ENCODE measurements at regions not wholly inside any gene's neighbourhood (a gene's known extent, or its start where the extent isn't known, plus 50 kb on each side); places are given as distances from the start of the nearest gene placed in this dataset.

DNA sequence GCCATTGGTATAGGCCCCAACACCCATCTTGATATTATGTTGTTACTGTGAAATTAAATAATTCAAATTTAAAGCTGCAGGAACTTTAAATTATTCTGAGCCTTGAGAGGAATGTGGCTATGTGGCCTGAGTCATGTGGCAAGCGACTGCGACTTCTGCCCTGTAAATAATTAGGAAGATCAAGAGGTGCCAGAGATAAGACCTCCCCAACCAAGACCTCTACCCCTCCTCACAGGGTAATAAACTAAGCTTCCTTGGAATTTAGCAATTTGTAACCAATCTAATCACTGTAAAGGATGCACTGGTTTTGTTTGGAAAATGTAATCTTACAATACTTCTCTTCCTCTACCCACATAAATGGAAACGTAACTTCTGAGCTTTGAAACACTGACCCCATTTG is 501.9 kb downstream of the RAPGEF2 start:
- Mint-ChIP-seq H3K4me3 (no peak overlapping the region), H3K4me1 (ENCODE audit: low read depth) (no peaks in the 10 kb centered on the region), H3K27me3 (ENCODE audit: insufficient read depth) (no peaks in the 10 kb centered on the region), H3K36me3 (ENCODE audit: low read depth) (no peaks in the 10 kb centered on the region), H3K9me3 (peaks cover 4% of the 10 kb centered on the region; the same call in 1 of the 2 replicates), H3K27ac (no peak overlapping the region)
- TF ChIP-seq, protein P1, sequence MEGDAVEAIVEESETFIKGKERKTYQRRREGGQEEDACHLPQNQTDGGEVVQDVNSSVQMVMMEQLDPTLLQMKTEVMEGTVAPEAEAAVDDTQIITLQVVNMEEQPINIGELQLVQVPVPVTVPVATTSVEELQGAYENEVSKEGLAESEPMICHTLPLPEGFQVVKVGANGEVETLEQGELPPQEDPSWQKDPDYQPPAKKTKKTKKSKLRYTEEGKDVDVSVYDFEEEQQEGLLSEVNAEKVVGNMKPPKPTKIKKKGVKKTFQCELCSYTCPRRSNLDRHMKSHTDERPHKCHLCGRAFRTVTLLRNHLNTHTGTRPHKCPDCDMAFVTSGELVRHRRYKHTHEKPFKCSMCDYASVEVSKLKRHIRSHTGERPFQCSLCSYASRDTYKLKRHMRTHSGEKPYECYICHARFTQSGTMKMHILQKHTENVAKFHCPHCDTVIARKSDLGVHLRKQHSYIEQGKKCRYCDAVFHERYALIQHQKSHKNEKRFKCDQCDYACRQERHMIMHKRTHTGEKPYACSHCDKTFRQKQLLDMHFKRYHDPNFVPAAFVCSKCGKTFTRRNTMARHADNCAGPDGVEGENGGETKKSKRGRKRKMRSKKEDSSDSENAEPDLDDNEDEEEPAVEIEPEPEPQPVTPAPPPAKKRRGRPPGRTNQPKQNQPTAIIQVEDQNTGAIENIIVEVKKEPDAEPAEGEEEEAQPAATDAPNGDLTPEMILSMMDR (IDR thresholded peaks at IDR 0.05), result no peak
- no peak for DNase-seq

DNA sequence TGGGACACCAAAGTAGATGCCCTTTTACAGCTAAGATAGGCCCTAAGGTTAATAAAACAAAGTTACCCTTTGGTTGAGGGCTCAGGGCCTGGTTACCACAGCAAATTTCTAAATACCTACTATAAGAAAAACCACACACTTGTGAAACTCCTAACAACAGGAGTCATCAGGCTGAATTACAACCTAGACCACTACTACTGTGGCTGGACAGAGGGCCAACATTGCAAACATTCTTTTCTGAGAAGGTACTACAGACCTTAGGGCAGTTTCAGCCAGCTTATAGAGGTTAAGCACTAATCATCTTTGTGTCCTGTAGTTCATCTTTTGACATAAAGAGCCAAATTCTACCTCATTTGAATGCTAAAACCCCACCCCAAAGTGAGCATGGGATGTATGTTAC is 504.0 kb downstream of the RAPGEF2 start:
- Mint-ChIP-seq H3K36me3 (ENCODE audit: low read depth) (no peaks in the 10 kb centered on the region), H3K4me1 (ENCODE audit: low read depth) (no peaks in the 10 kb centered on the region), H3K4me3 (no peak overlapping the region), H3K9me3 (peaks cover 4% of the 10 kb centered on the region; the same call in 1 of the 2 replicates), H3K27me3 (ENCODE audit: insufficient read depth) (no peaks in the 10 kb centered on the region), H3K27ac (no peak overlapping the region)
- DNase-seq, result no peak
- TF ChIP-seq, protein P1 (IDR thresholded peaks at IDR 0.05), result no peak

DNA sequence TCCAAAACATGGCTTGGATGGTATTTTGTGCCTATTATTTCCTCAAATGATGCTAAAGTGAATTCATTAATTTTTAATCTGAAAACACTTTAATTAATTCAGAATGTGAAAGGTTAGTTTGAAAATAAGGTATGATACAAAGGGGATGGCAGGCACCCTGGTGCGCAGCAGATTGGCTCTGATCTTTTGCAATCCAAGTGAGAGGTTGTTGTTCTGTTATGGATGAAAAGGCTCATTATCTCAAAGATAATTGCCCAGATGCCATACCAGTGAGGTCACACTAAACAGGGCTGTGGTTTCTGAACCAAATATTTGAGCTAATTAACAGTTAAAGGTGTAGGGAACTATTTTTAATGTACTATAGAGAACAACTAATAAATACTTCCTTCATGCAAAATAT is 504.9 kb downstream of the RAPGEF2 start:
- Mint-ChIP-seq H3K4me1 (ENCODE audit: low read depth) (no peaks in the 10 kb centered on the region), H3K9me3 (peaks cover 3% of the 10 kb centered on the region; the same call in 1 of the 2 replicates), H3K27ac (no peak overlapping the region), H3K27me3 (ENCODE audit: insufficient read depth) (no peaks in the 10 kb centered on the region), H3K36me3 (ENCODE audit: low read depth) (no peaks in the 10 kb centered on the region), H3K4me3 (no peak overlapping the region)
- DNase-seq, result no peak
- TF ChIP-seq, protein P1 (IDR thresholded peaks at IDR 0.05), result no peak

DNA sequence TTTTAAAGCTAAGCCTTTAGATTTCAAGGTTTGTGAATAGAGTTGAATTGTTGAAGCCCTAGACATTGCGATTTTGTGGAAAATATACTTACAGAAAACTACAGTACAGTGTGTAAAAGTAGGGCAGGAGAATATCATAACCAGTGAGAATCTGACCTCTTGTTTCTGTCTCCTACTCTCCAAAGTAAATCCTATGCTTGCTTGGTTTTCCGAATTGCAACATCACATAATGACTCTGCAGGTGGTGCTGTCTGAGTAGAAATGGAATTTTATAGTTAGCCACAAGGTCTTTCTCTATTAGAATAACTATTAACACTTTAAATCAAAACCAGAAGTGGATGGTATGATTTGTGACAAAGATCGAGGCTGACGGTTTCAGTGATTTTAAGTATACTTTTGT is 505.6 kb downstream of the RAPGEF2 start:
- TF ChIP-seq, protein P1 (IDR thresholded peaks at IDR 0.05), result no peak
- Mint-ChIP-seq H3K4me1 (ENCODE audit: low read depth) (no peaks in the 10 kb centered on the region), H3K27me3 (ENCODE audit: insufficient read depth) (no peaks in the 10 kb centered on the region), H3K36me3 (ENCODE audit: low read depth) (no peaks in the 10 kb centered on the region), H3K4me3 (no peak overlapping the region), H3K9me3 (no peaks in the 10 kb centered on the region; the same call in 1 of the 2 replicates), H3K27ac (no peak overlapping the region)
- no peak for DNase-seq

DNA sequence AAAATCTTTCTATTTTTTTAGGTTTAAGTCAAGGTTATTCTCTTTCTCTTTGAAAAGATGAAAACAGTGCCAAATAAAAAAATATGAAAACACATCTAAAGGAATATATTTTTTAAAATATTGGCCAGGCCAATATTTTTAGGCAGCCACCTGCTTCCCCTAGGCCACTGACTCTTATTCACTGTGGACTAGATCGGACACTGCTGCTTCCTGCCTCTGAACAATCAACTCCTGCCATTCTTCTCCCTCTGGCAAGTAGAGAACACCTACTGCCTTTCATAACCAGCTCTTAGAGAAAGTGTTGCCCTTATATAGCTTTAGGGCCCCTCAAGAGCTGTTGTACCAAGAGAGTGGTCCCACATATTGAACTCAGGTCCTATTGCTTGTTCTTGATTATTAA is 529.2 kb downstream of the RAPGEF2 start:
- H3K4me3 Mint-ChIP-seq, result no peak overlapping the region
- H3K36me3 Mint-ChIP-seq (ENCODE audit: low read depth), result no peaks in the 10 kb centered on the region
- H3K4me1 Mint-ChIP-seq (ENCODE audit: low read depth), result no peaks in the 10 kb centered on the region
- H3K9me3 Mint-ChIP-seq, result peaks cover 46% of the 10 kb centered on the region
- H3K27ac Mint-ChIP-seq, result no peak overlapping the region
- no peak for DNase-seq
- H3K27me3 Mint-ChIP-seq (ENCODE audit: insufficient read depth), result peaks cover 1% of the 10 kb centered on the region
- TF ChIP-seq, protein P1 (IDR thresholded peaks at IDR 0.05), result no peak
